ENCODE measurements at regions not wholly inside any gene's neighbourhood (a gene's known extent, or its start where the extent isn't known, plus 50 kb on each side); places are given as distances from the start of the nearest gene placed in this dataset.

DNA sequence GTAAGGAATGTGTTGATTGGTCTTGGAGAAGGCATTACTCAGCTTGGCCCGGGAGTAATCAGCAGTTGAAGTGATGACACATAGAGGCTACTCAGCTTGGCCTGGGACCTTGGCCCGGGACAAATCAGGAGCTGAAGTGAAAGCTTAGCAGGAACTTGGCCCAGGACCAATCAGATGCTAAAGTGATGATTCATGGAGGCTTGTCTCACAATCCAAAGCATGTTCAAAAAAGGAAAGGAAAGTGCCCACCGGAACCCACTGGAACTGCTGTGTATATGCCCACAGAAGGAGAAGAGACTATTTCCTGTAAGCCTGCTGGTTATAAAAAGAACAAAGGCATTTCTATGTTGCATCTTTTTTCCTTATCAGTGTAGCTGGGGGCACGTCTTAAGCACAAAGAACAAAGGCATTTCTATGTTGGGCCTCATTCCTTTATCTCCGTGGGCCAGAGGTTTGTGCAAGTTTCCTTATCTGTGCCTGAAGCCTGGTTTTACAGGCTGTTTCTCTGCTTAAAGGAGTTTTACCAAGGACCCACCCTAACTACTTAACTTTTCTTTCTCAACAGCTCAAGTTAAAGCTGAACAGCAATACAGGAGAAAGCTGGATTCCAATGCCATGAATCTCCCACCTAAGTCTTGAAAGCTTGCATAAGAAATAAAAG, 1176.7 kb downstream of the NLGN4X start (continued):
- TF ChIP-seq ZC3H10 (CRISPR knock-in tag; IDR thresholded peaks at IDR 0.05): no peak
- TF ChIP-seq TCF4 (CRISPR knock-in tag; IDR thresholded peaks at IDR 0.05; ENCODE audit: borderline replicate concordance): no peak
- TF ChIP-seq SNAI2 (CRISPR knock-in tag; IDR thresholded peaks at IDR 0.05): no peak
- no peak for TF ChIP-seq ISL1 (CRISPR knock-in tag; IDR thresholded peaks at IDR 0.05)
- TF ChIP-seq ESRRG (CRISPR knock-in tag; IDR thresholded peaks at IDR 0.05): no peak
- TF ChIP-seq, protein P1, sequence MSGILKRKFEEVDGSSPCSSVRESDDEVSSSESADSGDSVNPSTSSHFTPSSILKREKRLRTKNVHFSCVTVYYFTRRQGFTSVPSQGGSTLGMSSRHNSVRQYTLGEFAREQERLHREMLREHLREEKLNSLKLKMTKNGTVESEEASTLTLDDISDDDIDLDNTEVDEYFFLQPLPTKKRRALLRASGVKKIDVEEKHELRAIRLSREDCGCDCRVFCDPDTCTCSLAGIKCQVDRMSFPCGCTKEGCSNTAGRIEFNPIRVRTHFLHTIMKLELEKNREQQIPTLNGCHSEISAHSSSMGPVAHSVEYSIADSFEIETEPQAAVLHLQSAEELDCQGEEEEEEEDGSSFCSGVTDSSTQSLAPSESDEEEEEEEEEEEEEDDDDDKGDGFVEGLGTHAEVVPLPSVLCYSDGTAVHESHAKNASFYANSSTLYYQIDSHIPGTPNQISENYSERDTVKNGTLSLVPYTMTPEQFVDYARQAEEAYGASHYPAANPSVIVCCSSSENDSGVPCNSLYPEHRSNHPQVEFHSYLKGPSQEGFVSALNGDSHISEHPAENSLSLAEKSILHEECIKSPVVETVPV (CRISPR knock-in tag; IDR thresholded peaks at IDR 0.05): no peak
- no peak for TF ChIP-seq CSDC2 (CRISPR knock-in tag; IDR thresholded peaks at IDR 0.05)
- no peak for TF ChIP-seq ZNF8 (CRISPR knock-in tag; IDR thresholded peaks at IDR 0.05)
- TF ChIP-seq ZFP30 (CRISPR knock-in tag; IDR thresholded peaks at IDR 0.05): no peak
- TF ChIP-seq, protein P2, sequence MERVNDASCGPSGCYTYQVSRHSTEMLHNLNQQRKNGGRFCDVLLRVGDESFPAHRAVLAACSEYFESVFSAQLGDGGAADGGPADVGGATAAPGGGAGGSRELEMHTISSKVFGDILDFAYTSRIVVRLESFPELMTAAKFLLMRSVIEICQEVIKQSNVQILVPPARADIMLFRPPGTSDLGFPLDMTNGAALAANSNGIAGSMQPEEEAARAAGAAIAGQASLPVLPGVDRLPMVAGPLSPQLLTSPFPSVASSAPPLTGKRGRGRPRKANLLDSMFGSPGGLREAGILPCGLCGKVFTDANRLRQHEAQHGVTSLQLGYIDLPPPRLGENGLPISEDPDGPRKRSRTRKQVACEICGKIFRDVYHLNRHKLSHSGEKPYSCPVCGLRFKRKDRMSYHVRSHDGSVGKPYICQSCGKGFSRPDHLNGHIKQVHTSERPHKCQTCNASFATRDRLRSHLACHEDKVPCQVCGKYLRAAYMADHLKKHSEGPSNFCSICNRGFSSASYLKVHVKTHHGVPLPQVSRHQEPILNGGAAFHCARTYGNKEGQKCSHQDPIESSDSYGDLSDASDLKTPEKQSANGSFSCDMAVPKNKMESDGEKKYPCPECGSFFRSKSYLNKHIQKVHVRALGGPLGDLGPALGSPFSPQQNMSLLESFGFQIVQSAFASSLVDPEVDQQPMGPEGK (CRISPR knock-in tag; IDR thresholded peaks at IDR 0.05; ENCODE audit: borderline replicate concordance): no peak

DNA sequence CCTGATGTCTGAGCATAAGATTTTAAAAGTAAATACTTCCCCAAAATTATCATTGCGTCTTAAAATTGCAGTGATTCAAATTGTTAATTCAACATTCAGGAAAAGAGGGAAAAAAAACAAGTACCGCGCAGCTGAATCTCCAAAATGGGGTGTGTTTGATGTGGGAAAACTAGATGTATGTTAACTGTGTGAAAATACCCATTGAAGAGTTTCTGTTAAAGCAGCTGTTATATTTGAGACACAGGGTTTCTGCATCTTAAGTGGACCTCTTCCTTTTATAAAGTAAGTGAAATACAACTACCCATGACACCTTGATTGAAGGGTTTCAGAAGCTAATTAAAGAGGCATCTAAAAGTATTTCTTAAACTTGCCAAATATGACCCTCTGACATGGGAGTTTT, 1186.1 kb downstream of the NLGN4X start:
- no peak for TF ChIP-seq ZFP30 (CRISPR knock-in tag; IDR thresholded peaks at IDR 0.05)
- TF ChIP-seq OSR1 (CRISPR knock-in tag; IDR thresholded peaks at IDR 0.05): no peak
- TF ChIP-seq PPARA (CRISPR knock-in tag; IDR thresholded peaks at IDR 0.05; ENCODE audit: borderline replicate concordance): no peak
- TF ChIP-seq ESRRG (CRISPR knock-in tag; IDR thresholded peaks at IDR 0.05): no peak
- no peak for TF ChIP-seq SNAI2 (CRISPR knock-in tag; IDR thresholded peaks at IDR 0.05)
- TF ChIP-seq GLIS3 (CRISPR knock-in tag; IDR thresholded peaks at IDR 0.05): no peak
- no peak for TF ChIP-seq ZNF70 (CRISPR knock-in tag; IDR thresholded peaks at IDR 0.05)
- ATAC-seq: no peak

DNA sequence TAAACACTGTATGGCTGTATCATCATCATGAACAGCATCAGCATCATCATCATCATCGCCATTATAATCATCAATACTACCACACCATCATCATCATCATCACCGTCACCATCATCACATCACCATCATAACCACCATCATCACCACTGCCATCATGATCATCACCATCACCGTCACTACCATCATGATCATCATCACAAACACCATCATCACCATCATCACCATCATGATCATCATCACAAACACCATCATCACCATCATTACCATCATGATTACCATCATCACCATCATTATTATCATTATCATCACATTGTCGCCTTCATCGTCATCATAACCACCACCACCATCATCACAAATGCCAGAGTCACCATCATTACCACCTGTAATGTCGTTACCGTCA, 1196.9 kb downstream of the NLGN4X start:
- no peak for ATAC-seq

More for the DNA sequence above, 1196.9 kb downstream of the NLGN4X start:
- TF ChIP-seq, protein P3, sequence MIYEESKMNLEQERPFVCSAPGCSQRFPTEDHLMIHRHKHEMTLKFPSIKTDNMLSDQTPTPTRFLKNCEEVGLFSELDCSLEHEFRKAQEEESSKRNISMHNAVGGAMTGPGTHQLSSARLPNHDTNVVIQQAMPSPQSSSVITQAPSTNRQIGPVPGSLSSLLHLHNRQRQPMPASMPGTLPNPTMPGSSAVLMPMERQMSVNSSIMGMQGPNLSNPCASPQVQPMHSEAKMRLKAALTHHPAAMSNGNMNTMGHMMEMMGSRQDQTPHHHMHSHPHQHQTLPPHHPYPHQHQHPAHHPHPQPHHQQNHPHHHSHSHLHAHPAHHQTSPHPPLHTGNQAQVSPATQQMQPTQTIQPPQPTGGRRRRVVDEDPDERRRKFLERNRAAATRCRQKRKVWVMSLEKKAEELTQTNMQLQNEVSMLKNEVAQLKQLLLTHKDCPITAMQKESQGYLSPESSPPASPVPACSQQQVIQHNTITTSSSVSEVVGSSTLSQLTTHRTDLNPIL (CRISPR knock-in tag; IDR thresholded peaks at IDR 0.05; ENCODE audit: low read depth): no peak
- TF ChIP-seq ZFP30 (CRISPR knock-in tag; IDR thresholded peaks at IDR 0.05) (no peak), BACH2 (CRISPR knock-in tag; IDR thresholded peaks at IDR 0.05; ENCODE audit: borderline replicate concordance) (no peak), OSR1 (CRISPR knock-in tag; IDR thresholded peaks at IDR 0.05) (no peak), ZNF8 (CRISPR knock-in tag; IDR thresholded peaks at IDR 0.05) (no peak)
- TF ChIP-seq, protein P1 (CRISPR knock-in tag; IDR thresholded peaks at IDR 0.05): no peak
- TF ChIP-seq, protein P2 (CRISPR knock-in tag; IDR thresholded peaks at IDR 0.05; ENCODE audit: borderline replicate concordance): no peak
- TF ChIP-seq, protein P4, sequence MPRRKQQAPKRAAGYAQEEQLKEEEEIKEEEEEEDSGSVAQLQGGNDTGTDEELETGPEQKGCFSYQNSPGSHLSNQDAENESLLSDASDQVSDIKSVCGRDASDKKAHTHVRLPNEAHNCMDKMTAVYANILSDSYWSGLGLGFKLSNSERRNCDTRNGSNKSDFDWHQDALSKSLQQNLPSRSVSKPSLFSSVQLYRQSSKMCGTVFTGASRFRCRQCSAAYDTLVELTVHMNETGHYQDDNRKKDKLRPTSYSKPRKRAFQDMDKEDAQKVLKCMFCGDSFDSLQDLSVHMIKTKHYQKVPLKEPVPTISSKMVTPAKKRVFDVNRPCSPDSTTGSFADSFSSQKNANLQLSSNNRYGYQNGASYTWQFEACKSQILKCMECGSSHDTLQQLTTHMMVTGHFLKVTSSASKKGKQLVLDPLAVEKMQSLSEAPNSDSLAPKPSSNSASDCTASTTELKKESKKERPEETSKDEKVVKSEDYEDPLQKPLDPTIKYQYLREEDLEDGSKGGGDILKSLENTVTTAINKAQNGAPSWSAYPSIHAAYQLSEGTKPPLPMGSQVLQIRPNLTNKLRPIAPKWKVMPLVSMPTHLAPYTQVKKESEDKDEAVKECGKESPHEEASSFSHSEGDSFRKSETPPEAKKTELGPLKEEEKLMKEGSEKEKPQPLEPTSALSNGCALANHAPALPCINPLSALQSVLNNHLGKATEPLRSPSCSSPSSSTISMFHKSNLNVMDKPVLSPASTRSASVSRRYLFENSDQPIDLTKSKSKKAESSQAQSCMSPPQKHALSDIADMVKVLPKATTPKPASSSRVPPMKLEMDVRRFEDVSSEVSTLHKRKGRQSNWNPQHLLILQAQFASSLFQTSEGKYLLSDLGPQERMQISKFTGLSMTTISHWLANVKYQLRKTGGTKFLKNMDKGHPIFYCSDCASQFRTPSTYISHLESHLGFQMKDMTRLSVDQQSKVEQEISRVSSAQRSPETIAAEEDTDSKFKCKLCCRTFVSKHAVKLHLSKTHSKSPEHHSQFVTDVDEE (CRISPR knock-in tag; IDR thresholded peaks at IDR 0.05): no peak
